HEK293 (cell line): ENCODE measurements at regions not wholly inside any gene's neighbourhood (a gene's known extent, or its start where the extent isn't known, plus 50 kb on each side); places are given as distances from the start of the nearest gene placed in this dataset.

Experiments
- CTCF ChIA-PET: fragments of 350-600 bp; formaldehyde crosslinking; extraction: SDS; loops from one replicate; lab custom pipeline; 2021; ENCODE audit warnings: antibody characterized with exemption; lab: Yijun Ruan, JAX
- POLR2A ChIA-PET: fragments of 300-600 bp; formaldehyde crosslinking; extraction: SDS; loops from one replicate; lab custom pipeline; 2020; ENCODE audit warnings: antibody characterized with exemption, inconsistent platforms; lab: Yijun Ruan, JAX
- H3K27ac ChIP-seq: fragments of 200-500 bp; sonication (Bioruptor generic); 2 replicates; pipeline ENCODE4 v1.5.1; 2014; ENCODE audit warnings: low read depth, low read length, control low read depth, inconsistent platforms; ENCODE audit errors: extremely low read depth
- H3K36me3 ChIP-seq, 2 experiments: fragments of 200-500 bp in 1 of 2; sonication (Bioruptor generic) in 1 of 2; 1 replicate in 1 of 2; 2 replicates in 1 of 2; pipeline ENCODE4 v1.5.1; 2014 to 2017; ENCODE audit warnings: inconsistent platforms in 2 of 2, low read length in 2 of 2; ENCODE audit not compliant: control insufficient read depth in 2 of 2, insufficient read depth in 1 of 2
- H3K4me1 ChIP-seq: fragments of 200-500 bp; sonication (Bioruptor generic); 2 replicates; pipeline ENCODE4 v1.5.1; 2014; ENCODE audit warnings: mild to moderate bottlenecking, low read length, inconsistent platforms; ENCODE audit not compliant: control insufficient read depth, insufficient read depth
- H3K4me3 ChIP-seq: 2 replicates; pipeline ENCODE4 v1.5.1; 2011; ENCODE audit warnings: low read depth, mild to moderate bottlenecking, control low read depth, low read length, moderate library complexity
- H3K9me3 ChIP-seq: fragments of 200-500 bp; sonication (Bioruptor generic); 2 replicates; pipeline ENCODE4 v1.5.1; 2014; ENCODE audit warnings: low read depth, low read length, inconsistent platforms; ENCODE audit not compliant: control insufficient read depth, insufficient read depth
- KLF1 ChIP-seq: fragments of 450-650 bp; formaldehyde crosslinking; IDR thresholded peaks from 2 replicates; pipeline ENCODE4 v1.5.1; 2016; ENCODE audit warnings: missing biosample characterization, missing genetic modification characterization
- TCF7L2 ChIP-seq: IDR thresholded peaks from 2 replicates; pipeline ENCODE4 v1.6.1; 2011; ENCODE audit warnings: low read depth, mild to moderate bottlenecking, inconsistent platforms, low read length, moderate library complexity, borderline replicate concordance
- ZBTB17 ChIP-seq: fragments of 450-650 bp; formaldehyde crosslinking; IDR thresholded peaks from 2 replicates; pipeline ENCODE4 v1.5.1; 2016; ENCODE audit warnings: missing biosample characterization, missing genetic modification characterization
- ZBTB8A ChIP-seq: fragments of 450-650 bp; formaldehyde crosslinking; IDR thresholded peaks from 2 replicates; pipeline ENCODE4 v1.5.1; 2016; ENCODE audit warnings: missing biosample characterization, missing genetic modification characterization
- ZFP3 ChIP-seq: fragments of 450-650 bp; formaldehyde crosslinking; IDR thresholded peaks from 2 replicates; pipeline ENCODE4 v1.5.1; 2016; ENCODE audit warnings: low read depth, missing biosample characterization, missing genetic modification characterization
- ZNF132 ChIP-seq: fragments of 450-650 bp; formaldehyde crosslinking; IDR thresholded peaks from 2 replicates; pipeline ENCODE4 v1.5.1; 2017; ENCODE audit warnings: missing biosample characterization, missing genetic modification characterization, borderline replicate concordance
- ZNF138 ChIP-seq: fragments of 450-650 bp; formaldehyde crosslinking; IDR thresholded peaks from 2 replicates; pipeline ENCODE4 v1.5.1; 2016; ENCODE audit warnings: missing biosample characterization, missing genetic modification characterization, borderline replicate concordance
- ZNF155 ChIP-seq: fragments of 450-650 bp; formaldehyde crosslinking; IDR thresholded peaks from 2 replicates; pipeline ENCODE4 v1.5.1; 2016; ENCODE audit warnings: missing biosample characterization, missing genetic modification characterization
- ZNF19 ChIP-seq: fragments of 450-650 bp; formaldehyde crosslinking; IDR thresholded peaks from 2 replicates; pipeline ENCODE4; 2016; ENCODE audit warnings: missing biosample characterization, missing genetic modification characterization, low read depth
- ZNF24 ChIP-seq: fragments of 450-650 bp; formaldehyde crosslinking; IDR thresholded peaks from 2 replicates; pipeline ENCODE4 v1.5.1; 2016; ENCODE audit warnings: missing biosample characterization, missing genetic modification characterization
- ZNF311 ChIP-seq: fragments of 450-650 bp; formaldehyde crosslinking; IDR thresholded peaks from 2 replicates; pipeline ENCODE4 v1.5.1; 2017; ENCODE audit warnings: missing biosample characterization, missing genetic modification characterization, borderline replicate concordance
- ZNF350 ChIP-seq: fragments of 450-650 bp; formaldehyde crosslinking; IDR thresholded peaks from 2 replicates; pipeline ENCODE4 v1.5.0; 2017; ENCODE audit warnings: missing biosample characterization, mild to moderate bottlenecking, missing genetic modification characterization
- ZNF366 ChIP-seq: fragments of 450-650 bp; formaldehyde crosslinking; conservative IDR thresholded peaks from 2 replicates; pipeline ENCODE4 v1.5.1; 2016; ENCODE audit warnings: missing biosample characterization, missing genetic modification characterization
- ZNF391 ChIP-seq: fragments of 450-650 bp; formaldehyde crosslinking; IDR thresholded peaks from 2 replicates; pipeline ENCODE4 v1.5.1; 2016; ENCODE audit warnings: low read depth, missing biosample characterization, missing genetic modification characterization, borderline replicate concordance
- ZNF544 ChIP-seq: fragments of 450-650 bp; formaldehyde crosslinking; IDR thresholded peaks from 2 replicates; pipeline ENCODE4 v1.5.0; 2017; ENCODE audit warnings: missing biosample characterization, missing genetic modification characterization
- ZNF571 ChIP-seq: fragments of 450-650 bp; formaldehyde crosslinking; IDR thresholded peaks from 2 replicates; pipeline ENCODE4 v1.5.0; 2017; ENCODE audit warnings: missing biosample characterization, missing genetic modification characterization
- ZNF792 ChIP-seq: fragments of 450-650 bp; formaldehyde crosslinking; IDR thresholded peaks from 2 replicates; pipeline ENCODE4 v1.5.1; 2016; ENCODE audit warnings: missing biosample characterization, missing genetic modification characterization
- TF ChIP-seq, protein P1 (sequence below): fragments of 450-650 bp; formaldehyde crosslinking; IDR thresholded peaks from 2 replicates; pipeline ENCODE4 v1.5.1; 2016; ENCODE audit warnings: missing biosample characterization, missing genetic modification characterization
- TF ChIP-seq, protein P2 (sequence below): fragments of 450-650 bp; formaldehyde crosslinking; IDR thresholded peaks from 2 replicates; pipeline ENCODE4 v1.5.1; 2016; ENCODE audit warnings: missing biosample characterization, missing genetic modification characterization
- TF ChIP-seq, protein P3 (sequence below): fragments of 450-650 bp; formaldehyde crosslinking; IDR thresholded peaks from 2 replicates; pipeline ENCODE4 v1.5.1; 2016; ENCODE audit warnings: missing biosample characterization, missing genetic modification characterization, low read depth
- TF ChIP-seq, protein P4 (sequence below): fragments of 450-650 bp; formaldehyde crosslinking; IDR thresholded peaks from 2 replicates; pipeline ENCODE4 v1.5.1; 2016; ENCODE audit warnings: missing biosample characterization, missing genetic modification characterization, borderline replicate concordance
- TF ChIP-seq, protein P5 (sequence below): fragments of 450-650 bp; formaldehyde crosslinking; IDR thresholded peaks from 2 replicates; pipeline ENCODE4 v1.5.1; 2016; ENCODE audit warnings: missing biosample characterization, missing genetic modification characterization
- TF ChIP-seq, protein P6 (sequence below): fragments of 450-650 bp; formaldehyde crosslinking; IDR thresholded peaks from 2 replicates; pipeline ENCODE4 v1.5.1; 2017; ENCODE audit warnings: missing biosample characterization, missing genetic modification characterization
- TF ChIP-seq, protein P7 (sequence below): fragments of 450-650 bp; formaldehyde crosslinking; IDR thresholded peaks from 2 replicates; pipeline ENCODE4 v1.5.1; 2017; ENCODE audit warnings: missing biosample characterization, missing genetic modification characterization

DNA sequence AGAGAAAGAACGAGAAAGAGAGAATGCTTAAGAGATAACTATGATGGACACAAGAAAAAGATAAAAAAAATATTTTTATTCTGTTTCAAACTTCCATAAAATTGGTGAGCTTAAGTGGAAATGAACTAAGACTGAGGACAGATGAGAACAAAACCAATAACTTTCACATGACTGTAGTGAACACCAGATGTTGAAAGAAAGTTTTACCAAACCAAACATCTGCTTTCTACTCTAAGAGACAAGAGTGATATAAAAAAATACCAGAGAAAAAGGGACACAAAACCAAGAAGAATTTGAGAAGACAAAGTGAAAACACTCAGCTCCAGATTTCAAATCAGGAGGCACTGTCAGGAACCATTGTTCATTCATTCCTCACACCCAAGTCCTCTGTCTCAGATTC lies 147.9 kb downstream of the IMPG2 start:
- Histone ChIP-seq H3K9me3 (no peaks in the 10 kb centered on the region), H3K36me3 (no peaks in the 10 kb centered on the region), H3K27ac (no peak overlapping the region), H3K4me1 (no peaks in the 10 kb centered on the region), H3K4me3 (no peak overlapping the region)
- CTCF ChIA-PET: no interaction called here
- TF ChIP-seq KLF1: no peak
- TF ChIP-seq ZNF366: no peak
- no peak for TF ChIP-seq ZNF138
- no peak for TF ChIP-seq ZNF311 (tag by site-specific recombination)
- TF ChIP-seq ZNF19: no peak
- TF ChIP-seq ZNF155 (tag by site-specific recombination): no peak
- no peak for TF ChIP-seq ZNF24
- no peak for TF ChIP-seq ZBTB17
- TF ChIP-seq, protein P1, sequence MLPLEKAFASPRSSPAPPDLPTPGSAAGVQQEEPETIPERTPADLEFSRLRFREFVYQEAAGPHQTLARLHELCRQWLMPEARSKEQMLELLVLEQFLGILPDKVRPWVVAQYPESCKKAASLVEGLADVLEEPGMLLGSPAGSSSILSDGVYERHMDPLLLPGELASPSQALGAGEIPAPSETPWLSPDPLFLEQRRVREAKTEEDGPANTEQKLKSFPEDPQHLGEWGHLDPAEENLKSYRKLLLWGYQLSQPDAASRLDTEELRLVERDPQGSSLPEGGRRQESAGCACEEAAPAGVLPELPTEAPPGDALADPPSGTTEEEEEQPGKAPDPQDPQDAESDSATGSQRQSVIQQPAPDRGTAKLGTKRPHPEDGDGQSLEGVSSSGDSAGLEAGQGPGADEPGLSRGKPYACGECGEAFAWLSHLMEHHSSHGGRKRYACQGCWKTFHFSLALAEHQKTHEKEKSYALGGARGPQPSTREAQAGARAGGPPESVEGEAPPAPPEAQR: no peak
- TF ChIP-seq, protein P2, sequence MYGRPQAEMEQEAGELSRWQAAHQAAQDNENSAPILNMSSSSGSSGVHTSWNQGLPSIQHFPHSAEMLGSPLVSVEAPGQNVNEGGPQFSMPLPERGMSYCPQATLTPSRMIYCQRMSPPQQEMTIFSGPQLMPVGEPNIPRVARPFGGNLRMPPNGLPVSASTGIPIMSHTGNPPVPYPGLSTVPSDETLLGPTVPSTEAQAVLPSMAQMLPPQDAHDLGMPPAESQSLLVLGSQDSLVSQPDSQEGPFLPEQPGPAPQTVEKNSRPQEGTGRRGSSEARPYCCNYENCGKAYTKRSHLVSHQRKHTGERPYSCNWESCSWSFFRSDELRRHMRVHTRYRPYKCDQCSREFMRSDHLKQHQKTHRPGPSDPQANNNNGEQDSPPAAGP (tag by site-specific recombination): no peak
- no peak for TF ChIP-seq ZNF350 (tag by site-specific recombination)
- TF ChIP-seq, protein P3, sequence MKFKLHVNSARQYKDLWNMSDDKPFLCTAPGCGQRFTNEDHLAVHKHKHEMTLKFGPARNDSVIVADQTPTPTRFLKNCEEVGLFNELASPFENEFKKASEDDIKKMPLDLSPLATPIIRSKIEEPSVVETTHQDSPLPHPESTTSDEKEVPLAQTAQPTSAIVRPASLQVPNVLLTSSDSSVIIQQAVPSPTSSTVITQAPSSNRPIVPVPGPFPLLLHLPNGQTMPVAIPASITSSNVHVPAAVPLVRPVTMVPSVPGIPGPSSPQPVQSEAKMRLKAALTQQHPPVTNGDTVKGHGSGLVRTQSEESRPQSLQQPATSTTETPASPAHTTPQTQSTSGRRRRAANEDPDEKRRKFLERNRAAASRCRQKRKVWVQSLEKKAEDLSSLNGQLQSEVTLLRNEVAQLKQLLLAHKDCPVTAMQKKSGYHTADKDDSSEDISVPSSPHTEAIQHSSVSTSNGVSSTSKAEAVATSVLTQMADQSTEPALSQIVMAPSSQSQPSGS (tag by site-specific recombination): no peak
- TF ChIP-seq, protein P4, sequence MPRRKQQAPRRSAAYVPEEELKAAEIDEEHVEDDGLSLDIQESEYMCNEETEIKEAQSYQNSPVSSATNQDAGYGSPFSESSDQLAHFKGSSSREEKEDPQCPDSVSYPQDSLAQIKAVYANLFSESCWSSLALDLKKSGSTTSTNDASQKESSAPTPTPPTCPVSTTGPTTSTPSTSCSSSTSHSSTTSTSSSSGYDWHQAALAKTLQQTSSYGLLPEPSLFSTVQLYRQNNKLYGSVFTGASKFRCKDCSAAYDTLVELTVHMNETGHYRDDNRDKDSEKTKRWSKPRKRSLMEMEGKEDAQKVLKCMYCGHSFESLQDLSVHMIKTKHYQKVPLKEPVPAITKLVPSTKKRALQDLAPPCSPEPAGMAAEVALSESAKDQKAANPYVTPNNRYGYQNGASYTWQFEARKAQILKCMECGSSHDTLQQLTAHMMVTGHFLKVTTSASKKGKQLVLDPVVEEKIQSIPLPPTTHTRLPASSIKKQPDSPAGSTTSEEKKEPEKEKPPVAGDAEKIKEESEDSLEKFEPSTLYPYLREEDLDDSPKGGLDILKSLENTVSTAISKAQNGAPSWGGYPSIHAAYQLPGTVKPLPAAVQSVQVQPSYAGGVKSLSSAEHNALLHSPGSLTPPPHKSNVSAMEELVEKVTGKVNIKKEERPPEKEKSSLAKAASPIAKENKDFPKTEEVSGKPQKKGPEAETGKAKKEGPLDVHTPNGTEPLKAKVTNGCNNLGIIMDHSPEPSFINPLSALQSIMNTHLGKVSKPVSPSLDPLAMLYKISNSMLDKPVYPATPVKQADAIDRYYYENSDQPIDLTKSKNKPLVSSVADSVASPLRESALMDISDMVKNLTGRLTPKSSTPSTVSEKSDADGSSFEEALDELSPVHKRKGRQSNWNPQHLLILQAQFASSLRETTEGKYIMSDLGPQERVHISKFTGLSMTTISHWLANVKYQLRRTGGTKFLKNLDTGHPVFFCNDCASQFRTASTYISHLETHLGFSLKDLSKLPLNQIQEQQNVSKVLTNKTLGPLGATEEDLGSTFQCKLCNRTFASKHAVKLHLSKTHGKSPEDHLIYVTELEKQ (tag by site-specific recombination): no peak
- TF ChIP-seq, all 188 proteins: peak for 0
- POLR2A ChIA-PET: no interaction called here

DNA sequence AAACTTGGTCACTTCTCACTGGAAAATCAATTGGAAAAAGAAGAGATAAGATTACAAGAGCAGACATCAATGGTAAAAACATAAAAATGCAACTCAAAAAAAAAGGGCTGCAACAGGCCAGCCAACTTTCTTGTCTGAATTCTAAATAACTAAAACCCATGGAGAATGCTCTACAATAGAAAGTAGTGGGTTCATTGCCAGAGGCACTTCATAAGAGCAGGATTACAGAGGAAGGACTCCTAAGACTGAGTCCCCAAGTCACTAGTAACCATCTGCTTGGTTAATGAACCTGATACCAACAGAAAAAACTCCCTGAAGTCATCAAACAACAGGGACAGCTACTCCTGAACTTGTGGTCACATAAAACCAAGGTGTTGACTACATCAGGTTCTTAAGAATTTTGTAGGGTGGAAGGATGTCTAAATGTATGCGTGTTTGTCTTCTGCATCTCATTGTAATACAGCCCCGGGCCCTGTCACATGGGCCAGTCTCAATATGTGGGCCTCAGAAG lies 148.6 kb downstream of the IMPG2 start:
- Histone ChIP-seq H3K27ac (no peak overlapping the region), H3K36me3 (no peaks in the 10 kb centered on the region)
- TF ChIP-seq, protein P5, sequence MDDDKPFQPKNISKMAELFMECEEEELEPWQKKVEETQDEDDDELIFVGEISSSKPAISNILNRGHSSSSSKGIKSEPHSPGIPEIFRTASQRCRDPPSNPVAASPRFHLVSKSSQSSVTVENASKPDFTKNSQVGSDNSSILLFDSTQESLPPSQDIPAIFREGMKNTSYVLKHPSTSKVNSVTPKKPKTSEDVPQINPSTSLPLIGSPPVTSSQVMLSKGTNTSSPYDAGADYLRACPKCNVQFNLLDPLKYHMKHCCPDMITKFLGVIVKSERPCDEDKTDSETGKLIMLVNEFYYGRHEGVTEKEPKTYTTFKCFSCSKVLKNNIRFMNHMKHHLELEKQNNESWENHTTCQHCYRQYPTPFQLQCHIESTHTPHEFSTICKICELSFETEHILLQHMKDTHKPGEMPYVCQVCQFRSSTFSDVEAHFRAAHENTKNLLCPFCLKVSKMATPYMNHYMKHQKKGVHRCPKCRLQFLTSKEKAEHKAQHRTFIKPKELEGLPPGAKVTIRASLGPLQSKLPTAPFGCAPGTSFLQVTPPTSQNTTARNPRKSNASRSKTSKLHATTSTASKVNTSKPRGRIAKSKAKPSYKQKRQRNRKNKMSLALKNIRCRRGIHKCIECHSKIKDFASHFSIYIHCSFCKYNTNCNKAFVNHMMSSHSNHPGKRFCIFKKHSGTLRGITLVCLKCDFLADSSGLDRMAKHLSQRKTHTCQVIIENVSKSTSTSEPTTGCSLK (tag by site-specific recombination): no peak
- TF ChIP-seq, protein P6, sequence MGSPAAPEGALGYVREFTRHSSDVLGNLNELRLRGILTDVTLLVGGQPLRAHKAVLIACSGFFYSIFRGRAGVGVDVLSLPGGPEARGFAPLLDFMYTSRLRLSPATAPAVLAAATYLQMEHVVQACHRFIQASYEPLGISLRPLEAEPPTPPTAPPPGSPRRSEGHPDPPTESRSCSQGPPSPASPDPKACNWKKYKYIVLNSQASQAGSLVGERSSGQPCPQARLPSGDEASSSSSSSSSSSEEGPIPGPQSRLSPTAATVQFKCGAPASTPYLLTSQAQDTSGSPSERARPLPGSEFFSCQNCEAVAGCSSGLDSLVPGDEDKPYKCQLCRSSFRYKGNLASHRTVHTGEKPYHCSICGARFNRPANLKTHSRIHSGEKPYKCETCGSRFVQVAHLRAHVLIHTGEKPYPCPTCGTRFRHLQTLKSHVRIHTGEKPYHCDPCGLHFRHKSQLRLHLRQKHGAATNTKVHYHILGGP (tag by site-specific recombination): no peak
- TF ChIP-seq KLF1 (no peak), ZNF391 (tag by site-specific recombination) (no peak), ZNF792 (tag by site-specific recombination) (no peak), ZNF311 (tag by site-specific recombination) (no peak), TCF7L2 (no peak), ZFP3 (tag by site-specific recombination) (no peak), ZBTB8A (tag by site-specific recombination) (no peak), ZNF571 (tag by site-specific recombination) (no peak), ZNF132 (no peak), ZNF544 (no peak)
- TF ChIP-seq, protein P7, sequence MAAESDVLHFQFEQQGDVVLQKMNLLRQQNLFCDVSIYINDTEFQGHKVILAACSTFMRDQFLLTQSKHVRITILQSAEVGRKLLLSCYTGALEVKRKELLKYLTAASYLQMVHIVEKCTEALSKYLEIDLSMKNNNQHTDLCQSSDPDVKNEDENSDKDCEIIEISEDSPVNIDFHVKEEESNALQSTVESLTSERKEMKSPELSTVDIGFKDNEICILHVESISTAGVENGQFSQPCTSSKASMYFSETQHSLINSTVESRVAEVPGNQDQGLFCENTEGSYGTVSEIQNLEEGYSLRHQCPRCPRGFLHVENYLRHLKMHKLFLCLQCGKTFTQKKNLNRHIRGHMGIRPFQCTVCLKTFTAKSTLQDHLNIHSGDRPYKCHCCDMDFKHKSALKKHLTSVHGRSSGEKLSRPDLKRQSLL (tag by site-specific recombination): no peak
- TF ChIP-seq, all 188 proteins: peak for 0
- ChIA-PET POLR2A (no interaction called here), CTCF (no interaction called here)
- Histone ChIP-seq H3K4me3 (no peak overlapping the region), H3K4me1 (no peaks in the 10 kb centered on the region), H3K9me3 (no peaks in the 10 kb centered on the region)
